H9 (cell line): ENCODE measurements at regions not wholly inside any gene's neighbourhood (a gene's known extent, or its start where the extent isn't known, plus 50 kb on each side); places are given as distances from the start of the nearest gene placed in this dataset.

Experiments used
- DNase-seq: peaks from one replicate; pipeline ENCODE4 v3.0.0-alpha.2; 2017
- H2AFZ ChIP-seq: one replicate; pipeline ENCODE4 v1.6.1; 2013; ENCODE audit warnings: mild to moderate bottlenecking, low read length, control low read depth, moderate library complexity
- H2AK5ac ChIP-seq: 2 replicates; pipeline ENCODE4 v1.6.1; 2013; ENCODE audit warnings: low read length, control low read depth, mixed read lengths; ENCODE audit not compliant: insufficient read length
- H2BK120ac ChIP-seq: one replicate; pipeline ENCODE4 v1.6.1; 2013; ENCODE audit warnings: low read depth, mild to moderate bottlenecking, low read length, control low read depth, inconsistent platforms; ENCODE audit not compliant: poor library complexity, severe bottlenecking
- H2BK12ac ChIP-seq: 2 replicates; pipeline ENCODE4 v1.6.1; 2013; ENCODE audit warnings: low read length, control low read depth, mixed read lengths, low read depth; ENCODE audit not compliant: insufficient read length
- H2BK15ac ChIP-seq: 2 replicates; pipeline ENCODE4 v1.6.1; 2013; ENCODE audit warnings: low read depth, low read length, control low read depth
- H2BK20ac ChIP-seq: one replicate; pipeline ENCODE4 v1.6.1; 2013; ENCODE audit warnings: low read depth, mild to moderate bottlenecking, low read length, control low read depth, inconsistent platforms; ENCODE audit not compliant: poor library complexity, severe bottlenecking
- H2BK5ac ChIP-seq: 2 replicates; pipeline ENCODE4 v1.6.1; 2013; ENCODE audit warnings: low read length, control low read depth, mixed read lengths; ENCODE audit not compliant: insufficient read length
- H3K14ac ChIP-seq: 2 replicates; pipeline ENCODE4 v1.6.1; 2013; ENCODE audit warnings: low read length, control low read depth; ENCODE audit not compliant: insufficient read depth
- H3K18ac ChIP-seq: 2 replicates; pipeline ENCODE4 v1.6.1; 2013; ENCODE audit warnings: low read depth, mild to moderate bottlenecking, mixed read lengths, low read length, control low read depth; ENCODE audit not compliant: insufficient read length
- H3K23ac ChIP-seq: 2 replicates; pipeline ENCODE4 v1.6.1; 2013; ENCODE audit warnings: low read length, control low read depth, mixed read lengths, low read depth; ENCODE audit not compliant: insufficient read length
- H3K23me2 ChIP-seq: 2 replicates; pipeline ENCODE4 v1.6.1; 2013; ENCODE audit warnings: low read depth, mild to moderate bottlenecking, mixed read lengths, low read length, control low read depth; ENCODE audit not compliant: insufficient read length, poor library complexity, severe bottlenecking
- H3K27ac ChIP-seq: 2 replicates; pipeline ENCODE4 v1.5.1; 2013; ENCODE audit warnings: low read length, control low read depth, mixed read lengths, low read depth; ENCODE audit not compliant: insufficient read length
- H3K27me3 ChIP-seq: 2 replicates; pipeline ENCODE4 v1.6.1; 2013; ENCODE audit warnings: low read length, control low read depth, inconsistent platforms; ENCODE audit not compliant: insufficient read depth
- H3K4ac ChIP-seq: 2 replicates; pipeline ENCODE4 v1.6.1; 2013; ENCODE audit warnings: low read depth, mild to moderate bottlenecking, control low read depth, inconsistent platforms, low read length, moderate library complexity
- H3K4me1 ChIP-seq: 2 replicates; pipeline ENCODE4 v1.6.1; 2013; ENCODE audit warnings: low read length, control low read depth, inconsistent platforms; ENCODE audit not compliant: insufficient read depth
- H3K4me2 ChIP-seq: 2 replicates; pipeline ENCODE4 v1.6.1; 2013; ENCODE audit warnings: low read length, control low read depth, mixed read lengths; ENCODE audit not compliant: insufficient read length, insufficient read depth
- H3K56ac ChIP-seq: 2 replicates; pipeline ENCODE4 v1.6.1; 2013; ENCODE audit warnings: low read depth, mild to moderate bottlenecking, mixed read lengths, low read length, control low read depth; ENCODE audit not compliant: insufficient read length
- H3K79me1 ChIP-seq: 2 replicates; pipeline ENCODE4 v1.6.1; 2013; ENCODE audit warnings: low read depth, mild to moderate bottlenecking, moderate library complexity, low read length, control low read depth, inconsistent platforms; ENCODE audit not compliant: insufficient read depth, poor library complexity, severe bottlenecking
- H3K79me2 ChIP-seq: 2 replicates; pipeline ENCODE4 v1.6.1; 2013; ENCODE audit warnings: low read length, control low read depth, inconsistent platforms; ENCODE audit not compliant: insufficient read depth
- H3K9ac ChIP-seq: 2 replicates; pipeline ENCODE4 v1.6.1; 2013; ENCODE audit warnings: low read length, control low read depth, mixed read lengths; ENCODE audit not compliant: insufficient read length; ENCODE audit errors: extremely low read depth
- H3K9me3 ChIP-seq: one replicate; pipeline ENCODE4 v1.6.1; 2013; ENCODE audit warnings: low read depth, low read length, inconsistent platforms; ENCODE audit not compliant: control insufficient read depth
- H3T11ph ChIP-seq: one replicate; pipeline ENCODE4 v1.6.1; 2013; ENCODE audit warnings: mild to moderate bottlenecking, low read length, control low read depth, inconsistent platforms
- H4K20me1 ChIP-seq: one replicate; pipeline ENCODE4 v1.6.1; 2013; ENCODE audit not compliant: control insufficient read depth, insufficient read length, insufficient read depth
- H4K5ac ChIP-seq: 2 replicates; pipeline ENCODE4 v1.6.1; 2013; ENCODE audit warnings: low read depth, mild to moderate bottlenecking, mixed read lengths, low read length, control low read depth; ENCODE audit not compliant: insufficient read length
- H4K8ac ChIP-seq: replicated peaks from 2 replicates; pipeline ENCODE4 v1.6.1; 2013; ENCODE audit warnings: low read length, control low read depth, mixed read lengths, low read depth; ENCODE audit not compliant: insufficient read length
- H4K91ac ChIP-seq: 2 replicates; pipeline ENCODE4 v1.6.1; 2013; ENCODE audit warnings: low read depth, mild to moderate bottlenecking, moderate library complexity, mixed read lengths, low read length, control low read depth; ENCODE audit not compliant: insufficient read length
- H3K27ac Mint-ChIP-seq, 3 experiments: 2 replicates in 2 of 3; 3 replicates in 1 of 3; pipeline ENCODE4 v1.8.0; 2020 to 2021; ENCODE audit warnings: mixed read lengths in 3 of 3, mild to moderate bottlenecking in 1 of 3, moderate library complexity in 1 of 3
- H3K27me3 Mint-ChIP-seq: 2 replicates; pipeline ENCODE4 v1.8.0; 2021; ENCODE audit warnings: low read depth, mild to moderate bottlenecking, moderate library complexity, mixed read lengths
- H3K36me3 Mint-ChIP-seq, 3 experiments: 2 replicates in 2 of 3; 3 replicates in 1 of 3; pipeline ENCODE4 v1.8.0; 2020 to 2021; ENCODE audit warnings: low read depth in 3 of 3, mixed read lengths in 3 of 3; ENCODE audit not compliant: insufficient read depth in 1 of 3
- H3K4me1 Mint-ChIP-seq, 2 experiments: 2 replicates each; pipeline ENCODE4 v1.8.0; 2020; ENCODE audit warnings: mixed read lengths in 2 of 2
- H3K4me3 Mint-ChIP-seq, 2 experiments: 2 replicates in 1 of 2; 3 replicates in 1 of 2; pipeline ENCODE4 v1.8.0; 2020 to 2021; ENCODE audit warnings: mild to moderate bottlenecking in 2 of 2, mixed read lengths in 2 of 2, moderate library complexity in 1 of 2
- H3K9me3 Mint-ChIP-seq, 2 experiments: 2 replicates in 1 of 2; 3 replicates in 1 of 2; pipeline ENCODE4 v1.8.0; 2020; ENCODE audit warnings: mild to moderate bottlenecking in 2 of 2, mixed read lengths in 2 of 2, moderate library complexity in 1 of 2
- CTCF ChIP-seq: fragments of 200-600 bp; sonication (generic); conservative IDR thresholded peaks from 3 replicates; pipeline ENCODE4 v1.8.0; 2021; ENCODE audit warnings: antibody characterized with exemption, mild to moderate bottlenecking
- WGBS: extraction: QIAGEN DNeasy Blood & Tissue Kit; methylation state at CpG from one replicate; pipeline ENCODE4 v1.1.7; 2013; ENCODE audit warnings: missing lambda C conversion rate, low lambda C conversion rate, mixed read lengths; ENCODE audit not compliant: insufficient read length; ENCODE audit errors: extremely low coverage; 5-methylcytosine and 5-hydroxymethylcytosine counted together

GRCh38 chr12:114961491-114961890 is 277.5 kb upstream of the TBX3 start:
- Histone ChIP-seq H4K5ac (no peak overlapping the region), H3K18ac (no peak overlapping the region), H4K20me1 (no peaks in the 10 kb centered on the region), H3K4me2 (no peak overlapping the region), H3K79me1 (no peaks in the 10 kb centered on the region), H3K14ac (no peak overlapping the region), H3K4me1 (no peaks in the 10 kb centered on the region; the same call in 1 of the 2 replicates), H3T11ph (no peak overlapping the region), H3K9me3 (no peaks in the 10 kb centered on the region), H3K27ac (no peak overlapping the region), H3K56ac (no peak overlapping the region), H2BK15ac (no peak overlapping the region), H3K27me3 (0 out of 2 replicates have a peak, but pooled peaks cover 2% of the 10 kb centered on the region), H2BK20ac (no peak overlapping the region), H3K79me2 (no peaks in the 10 kb centered on the region), H3K23me2 (no peaks in the 10 kb centered on the region), H2BK12ac (no peak overlapping the region), H3K9ac (no peak overlapping the region), H4K8ac (no peak overlapping the region), H4K91ac (no peak overlapping the region), H2BK5ac (no peak overlapping the region), H2BK120ac (no peak overlapping the region), H3K23ac (no peak overlapping the region), H2AFZ (no peak overlapping the region), H2AK5ac (no peak overlapping the region), H3K4ac (no peak overlapping the region)
- Mint-ChIP-seq H3K4me3 (no peak overlapping the region), H3K27me3 (no peaks in the 10 kb centered on the region; the same call in none of the 2 replicates), H3K36me3 (no peaks in the 10 kb centered on the region), H3K27ac (no peak overlapping the region), H3K9me3 (no peaks in the 10 kb centered on the region), H3K4me1 (peaks cover 0 to 3% of the 10 kb centered on the region in 2 experiments; a peak in 1 of 4 replicates)
- no CpG with 5 or more reads among the region's 7 CpGs for WGBS
- TF ChIP-seq CTCF: no peak
- DNase-seq: no peak
